Neural cell (in vitro differentiated cells): ENCODE measurements at regions not wholly inside any gene's neighbourhood (a gene's known extent, or its start where the extent isn't known, plus 50 kb on each side); places are given as distances from the start of the nearest gene placed in this dataset.

Source experiments
- H2AFZ ChIP-seq: fragments of 200-600, 300-800 bp; sonication (generic), shearing (Covaris generic); 2 replicates; pipeline ENCODE4 v1.6.0; 2014; ENCODE audit warnings: low read depth, mild to moderate bottlenecking, antibody characterized with exemption, low read length, moderate library complexity
- H3F3A ChIP-seq: fragments of 200-600 bp; shearing (Covaris generic); 2 replicates; pipeline ENCODE4 v1.6.1; 2016; ENCODE audit warnings: mild to moderate bottlenecking, moderate library complexity, mixed read lengths, antibody characterized with exemption, low read length; ENCODE audit not compliant: insufficient read depth, poor library complexity, severe bottlenecking
- H3K27ac ChIP-seq: fragments of 200-600, 300-800 bp; sonication (generic), shearing (Covaris generic); 2 replicates; pipeline ENCODE4 v1.5.1; 2014; ENCODE audit warnings: mild to moderate bottlenecking, low read length, moderate library complexity
- H3K27me3 ChIP-seq: fragments of 300-800, 200-600 bp; sonication (generic), shearing (Covaris generic); 2 replicates; pipeline ENCODE4 v1.6.0; 2014; ENCODE audit warnings: mild to moderate bottlenecking, low read depth, low read length, moderate library complexity; ENCODE audit not compliant: insufficient read depth
- H3K36me3 ChIP-seq: fragments of 300-800, 200-600 bp; sonication (generic), shearing (Covaris generic); 2 replicates; pipeline ENCODE4 v1.5.1; 2014; ENCODE audit warnings: mild to moderate bottlenecking, antibody characterized with exemption, low read length, moderate library complexity; ENCODE audit not compliant: insufficient read depth
- H3K4me2 ChIP-seq: fragments of 300-800, 200-600 bp; sonication (generic), shearing (Covaris generic); 2 replicates; pipeline ENCODE4 v1.6.0; 2014; ENCODE audit warnings: mild to moderate bottlenecking, low read length
- H3K4me3 ChIP-seq: fragments of 300-800, 200-600 bp; sonication (generic), shearing (Covaris generic); 2 replicates; pipeline ENCODE4 v1.5.1; 2014; ENCODE audit warnings: mild to moderate bottlenecking, low read length, moderate library complexity
- H3K79me2 ChIP-seq: fragments of 200-600 bp; shearing (Covaris generic); replicated peaks from 2 replicates; pipeline ENCODE4 v1.6.0; 2014; ENCODE audit warnings: mild to moderate bottlenecking, low read length, moderate library complexity; ENCODE audit not compliant: insufficient read depth
- H3K9ac ChIP-seq: fragments of 300-800, 200-600 bp; sonication (generic), shearing (Covaris generic); 2 replicates; pipeline ENCODE4 v1.6.1; 2016; ENCODE audit warnings: mild to moderate bottlenecking, low read length, mixed read lengths
- H3K9me2 ChIP-seq: fragments of 200-600 bp; shearing (Covaris generic); 2 replicates; pipeline ENCODE4 v1.6.1; 2016; ENCODE audit warnings: mild to moderate bottlenecking, low read length, mixed read lengths; ENCODE audit not compliant: insufficient read depth
- H3K9me3 ChIP-seq: fragments of 200-600, 300-800 bp; sonication (generic), shearing (Covaris generic); 2 replicates; pipeline ENCODE4 v1.6.1; 2016; ENCODE audit warnings: mild to moderate bottlenecking, mixed run types, low read length, moderate library complexity, mixed read lengths
- H4K20me1 ChIP-seq: fragments of 200-600 bp; shearing (Covaris generic); 2 replicates; pipeline ENCODE4 v1.6.1; 2016; ENCODE audit warnings: mild to moderate bottlenecking, mixed run types; ENCODE audit not compliant: insufficient read depth
- CTCF ChIP-seq: fragments of 450-650 bp; IDR thresholded peaks from 2 replicates; pipeline ENCODE4 v1.5.1; 2014; ENCODE audit warnings: antibody characterized with exemption, mild to moderate bottlenecking, moderate library complexity; ENCODE audit not compliant: poor library complexity, severe bottlenecking
- EP300 ChIP-seq: fragments of 450-650 bp; conservative IDR thresholded peaks from 2 replicates; pipeline ENCODE4 v1.6.1; 2014; ENCODE audit warnings: antibody characterized with exemption, mild to moderate bottlenecking, moderate library complexity; ENCODE audit not compliant: poor library complexity, severe bottlenecking
- EZH2 ChIP-seq: fragments of 200-600, 300-800 bp; shearing (Covaris generic), sonication (generic); IDR thresholded peaks from 2 replicates; pipeline ENCODE4 v1.6.1; 2014; ENCODE audit warnings: antibody characterized with exemption, low read length, borderline replicate concordance, mild to moderate bottlenecking; ENCODE audit not compliant: insufficient read depth, poor library complexity, severe bottlenecking
- MXI1 ChIP-seq: fragments of 450-650 bp; conservative IDR thresholded peaks from 2 replicates; pipeline ENCODE4 v1.6.1; 2014; ENCODE audit warnings: antibody characterized with exemption, mild to moderate bottlenecking; ENCODE audit not compliant: poor library complexity, severe bottlenecking
- POLR2AphosphoS5 ChIP-seq: IDR thresholded peaks from 2 replicates; pipeline ENCODE4 v1.6.1; 2012
- RAD21 ChIP-seq: fragments of 450-650 bp; conservative IDR thresholded peaks from 2 replicates; pipeline ENCODE4 v1.6.1; 2014; ENCODE audit warnings: antibody characterized with exemption, mild to moderate bottlenecking, moderate library complexity
- SMC3 ChIP-seq: fragments of 450-650 bp; conservative IDR thresholded peaks from 2 replicates; pipeline ENCODE4 v1.6.1; 2014; ENCODE audit warnings: antibody characterized with exemption, mild to moderate bottlenecking, moderate library complexity; ENCODE audit not compliant: poor library complexity
- TAF1 ChIP-seq: IDR thresholded peaks from 2 replicates; pipeline ENCODE4 v1.6.1; 2012; ENCODE audit warnings: low read depth
- TF ChIP-seq, protein P1 (sequence below): IDR thresholded peaks from 2 replicates; pipeline ENCODE4 v1.6.1; 2012; ENCODE audit warnings: borderline replicate concordance

DNA sequence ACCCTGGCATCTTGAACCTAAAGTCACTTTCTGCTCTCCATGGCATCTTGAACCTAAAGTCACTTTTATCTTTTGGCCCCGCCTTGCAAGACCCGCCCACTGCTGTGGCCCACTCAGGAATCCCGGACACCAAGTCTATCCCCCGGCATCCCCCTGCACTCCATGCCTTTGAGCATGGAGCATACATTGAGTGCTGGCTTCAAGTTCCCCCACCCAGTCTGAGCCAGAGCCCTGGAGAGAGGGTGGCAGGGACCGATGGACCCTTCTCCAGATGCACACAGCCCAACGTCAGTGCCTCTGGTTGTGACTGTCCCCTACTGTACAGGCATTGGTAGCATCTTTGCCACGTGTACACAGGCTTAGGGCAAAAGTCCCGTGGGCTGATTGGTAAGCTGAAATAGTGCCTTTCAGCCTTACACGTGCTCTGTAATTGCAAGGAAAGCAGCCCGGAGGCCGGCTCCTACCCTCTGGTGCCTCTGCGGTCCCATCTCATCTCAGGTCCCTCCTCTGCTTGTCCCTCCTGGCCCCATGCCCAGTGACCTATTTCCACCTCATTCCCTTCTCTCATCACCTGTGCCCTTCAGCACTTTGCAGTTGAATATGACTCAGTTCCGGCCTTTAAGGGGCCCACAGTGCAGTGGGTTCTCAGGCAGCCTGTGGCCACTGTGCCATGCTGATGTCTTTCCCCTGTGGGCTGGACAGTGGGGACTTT lies 154.0 kb downstream of the INHBB start:
- Histone ChIP-seq H3K9me2 (no peaks in the 10 kb centered on the region), H2AFZ (no peak overlapping the region), H4K20me1 (no peaks in the 10 kb centered on the region), H3K9ac (no peak overlapping the region), H3K4me2 (no peak overlapping the region), H3K9me3 (no peaks in the 10 kb centered on the region), H3K27ac (no peak overlapping the region), H3K27me3 (no peaks in the 10 kb centered on the region), H3K36me3 (no peaks in the 10 kb centered on the region), H3F3A (no peaks in the 10 kb centered on the region), H3K79me2 (no peaks in the 10 kb centered on the region), H3K4me3 (no peak overlapping the region)
- TF ChIP-seq TAF1, result no peak
- no peak for TF ChIP-seq RAD21
- no peak for TF ChIP-seq MXI1
- TF ChIP-seq SMC3, result no peak
- TF ChIP-seq POLR2AphosphoS5, result no peak
- TF ChIP-seq EZH2, result no peak
- no peak for TF ChIP-seq EP300
- TF ChIP-seq CTCF, result no peak
- TF ChIP-seq, protein P1, sequence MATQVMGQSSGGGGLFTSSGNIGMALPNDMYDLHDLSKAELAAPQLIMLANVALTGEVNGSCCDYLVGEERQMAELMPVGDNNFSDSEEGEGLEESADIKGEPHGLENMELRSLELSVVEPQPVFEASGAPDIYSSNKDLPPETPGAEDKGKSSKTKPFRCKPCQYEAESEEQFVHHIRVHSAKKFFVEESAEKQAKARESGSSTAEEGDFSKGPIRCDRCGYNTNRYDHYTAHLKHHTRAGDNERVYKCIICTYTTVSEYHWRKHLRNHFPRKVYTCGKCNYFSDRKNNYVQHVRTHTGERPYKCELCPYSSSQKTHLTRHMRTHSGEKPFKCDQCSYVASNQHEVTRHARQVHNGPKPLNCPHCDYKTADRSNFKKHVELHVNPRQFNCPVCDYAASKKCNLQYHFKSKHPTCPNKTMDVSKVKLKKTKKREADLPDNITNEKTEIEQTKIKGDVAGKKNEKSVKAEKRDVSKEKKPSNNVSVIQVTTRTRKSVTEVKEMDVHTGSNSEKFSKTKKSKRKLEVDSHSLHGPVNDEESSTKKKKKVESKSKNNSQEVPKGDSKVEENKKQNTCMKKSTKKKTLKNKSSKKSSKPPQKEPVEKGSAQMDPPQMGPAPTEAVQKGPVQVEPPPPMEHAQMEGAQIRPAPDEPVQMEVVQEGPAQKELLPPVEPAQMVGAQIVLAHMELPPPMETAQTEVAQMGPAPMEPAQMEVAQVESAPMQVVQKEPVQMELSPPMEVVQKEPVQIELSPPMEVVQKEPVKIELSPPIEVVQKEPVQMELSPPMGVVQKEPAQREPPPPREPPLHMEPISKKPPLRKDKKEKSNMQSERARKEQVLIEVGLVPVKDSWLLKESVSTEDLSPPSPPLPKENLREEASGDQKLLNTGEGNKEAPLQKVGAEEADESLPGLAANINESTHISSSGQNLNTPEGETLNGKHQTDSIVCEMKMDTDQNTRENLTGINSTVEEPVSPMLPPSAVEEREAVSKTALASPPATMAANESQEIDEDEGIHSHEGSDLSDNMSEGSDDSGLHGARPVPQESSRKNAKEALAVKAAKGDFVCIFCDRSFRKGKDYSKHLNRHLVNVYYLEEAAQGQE, result no peak

GRCh38 chr2:120501591-120501990 lies 155.7 kb downstream of the INHBB start:
- no peak overlapping the region for H3K4me2 ChIP-seq
- no peak for TF ChIP-seq EP300
- TF ChIP-seq TAF1, result no peak
- no peak for TF ChIP-seq RAD21
- TF ChIP-seq SMC3, result no peak
- no peak for TF ChIP-seq POLR2AphosphoS5
- no peak for TF ChIP-seq MXI1
- TF ChIP-seq, protein P1, result no peak
- no peak for TF ChIP-seq CTCF
- no peak for TF ChIP-seq EZH2
- H3K9me2 ChIP-seq, result no peaks in the 10 kb centered on the region
- no peak overlapping the region for H2AFZ ChIP-seq
- no peak overlapping the region for H3K9ac ChIP-seq
- H3K36me3 ChIP-seq, result no peaks in the 10 kb centered on the region
- no peaks in the 10 kb centered on the region for H3K27me3 ChIP-seq
- no peak overlapping the region for H3K27ac ChIP-seq
- H3K79me2 ChIP-seq, result no peaks in the 10 kb centered on the region
- no peaks in the 10 kb centered on the region for H3F3A ChIP-seq
- H4K20me1 ChIP-seq, result no peaks in the 10 kb centered on the region
- H3K9me3 ChIP-seq, result no peaks in the 10 kb centered on the region
- H3K4me3 ChIP-seq, result no peak overlapping the region
